Tibial nerve (tissue), 4 donors: ENCODE measurements at regions not wholly inside any gene's neighbourhood (a gene's known extent, or its start where the extent isn't known, plus 50 kb on each side); places are given as distances from the start of the nearest gene placed in this dataset.
"Not testable (repeated sequence)": the region's sequence is repeated elsewhere in the genome, so short reads cannot be mapped to it uniquely, and the experiment has no call there.

Source experiments
- DNase-seq, 2 donors: peaks; one replicate each; pipeline ENCODE4 v3.0.0-alpha.2; 2019; ENCODE audit warnings: low spot score in 2 of 2
- H3K27ac ChIP-seq, 4 donors: fragments of 200-600 bp; sonication (generic) in 3 of 4; one replicate each; pipeline ENCODE4 v1.5.1; 2017 to 2019; ENCODE audit warnings: mild to moderate bottlenecking in 1 of 4
- H3K27me3 ChIP-seq, 2 donors: fragments of 200-600 bp; sonication (generic) in 1 of 2; one replicate each; pipeline versions ENCODE4 v1.5.1 to v1.6.0; 2017 to 2019
- H3K36me3 ChIP-seq, 3 donors: fragments of 200-600 bp; sonication (generic); one replicate each; pipeline ENCODE4 v1.5.1; 2018 to 2019
- H3K4me1 ChIP-seq, 4 donors: fragments of 200-600 bp; sonication (generic) in 3 of 4; one replicate each; pipeline ENCODE4 v1.5.1; 2017 to 2019
- H3K4me3 ChIP-seq, 4 donors: fragments of 200-600 bp; sonication (generic) in 3 of 4; one replicate each; pipeline ENCODE4 v1.5.1; 2017 to 2019; ENCODE audit warnings: mild to moderate bottlenecking in 1 of 4, moderate library complexity in 1 of 4
- H3K9me3 ChIP-seq, 4 donors: fragments of 200-600 bp; sonication (generic) in 3 of 4; one replicate each; pipeline ENCODE4 v1.5.1; 2017 to 2019
- CTCF ChIP-seq, 5 experiments: fragments of 200-600 bp in 3 of 5; fragments of 450-650 bp in 2 of 5; sonication (generic) in 3 of 5; IDR thresholded peaks; one replicate each; pipeline ENCODE4 v1.5.1; 2016 to 2019; ENCODE audit warnings: antibody characterized with exemption in 5 of 5, mild to moderate bottlenecking in 3 of 5, moderate library complexity in 2 of 5
- EP300 ChIP-seq, 2 donors: sonication (generic); formaldehyde crosslinking; IDR thresholded peaks; one replicate each; pipeline ENCODE4 v1.6.1; 2017; ENCODE audit warnings: antibody characterized with exemption in 2 of 2, mild to moderate bottlenecking in 1 of 2
- POLR2A ChIP-seq, 2 donors: fragments of 450-650 bp; IDR thresholded peaks; one replicate each; pipeline ENCODE4 v1.6.1; 2017; ENCODE audit warnings: antibody characterized with exemption in 2 of 2, mild to moderate bottlenecking in 2 of 2, moderate library complexity in 2 of 2
- WGBS, 2 donors: methylation state at CpG; one replicate each; pipeline ENCODE4 v1.1.5; 2018; 5-methylcytosine and 5-hydroxymethylcytosine counted together

GRCh38 chr17:71098071-71098470, 928.7 kb downstream of the KCNJ2 start:
- no peaks in the 10 kb centered on the region for H3K36me3 ChIP-seq
- no peak for DNase-seq
- H3K4me3 ChIP-seq = no peak overlapping the region
- H3K9me3 ChIP-seq = peaks cover 0 to 6% (median 0%) of the 10 kb centered on the region in 4 donors
- no peak overlapping the region for H3K27ac ChIP-seq
- H3K27me3 ChIP-seq = no peaks in the 10 kb centered on the region
- 78 to 82% methylated on average over 4 of the region's 4 CpGs for WGBS, 2 donors
- TF ChIP-seq CTCF (IDR thresholded peaks at IDR 0.05) = no peak
- no peak for TF ChIP-seq EP300 (IDR thresholded peaks at IDR 0.05)
- no peak for TF ChIP-seq POLR2A (IDR thresholded peaks at IDR 0.05)
- H3K4me1 ChIP-seq = no peaks in the 10 kb centered on the region

- Histone ChIP-seq H3K27ac (no peak overlapping the region), H3K4me1 (no peaks in the 10 kb centered on the region), H3K9me3 (peaks cover 0 to 2% (median 0%) of the 10 kb centered on the region in 4 donors), H3K4me3 (no peak overlapping the region), H3K36me3 (no peaks in the 10 kb centered on the region), H3K27me3 (no peaks in the 10 kb centered on the region)
- no peak for TF ChIP-seq CTCF (IDR thresholded peaks at IDR 0.05)
- TF ChIP-seq POLR2A (IDR thresholded peaks at IDR 0.05) = no peak
- TF ChIP-seq EP300 (IDR thresholded peaks at IDR 0.05) = no peak
- 63 to 66% methylated on average over 5 of the region's 5 CpGs for WGBS, 2 donors
- DNase-seq = no peak
Measured at GRCh38 chr17:71099003-71099714, 929.8 kb downstream of the KCNJ2 start.

- Histone ChIP-seq H3K4me3 (no peak overlapping the region), H3K36me3 (no peaks in the 10 kb centered on the region), H3K27me3 (no peaks in the 10 kb centered on the region), H3K4me1 (no peaks in the 10 kb centered on the region), H3K27ac (no peak overlapping the region), H3K9me3 (no peaks in the 10 kb centered on the region)
- no peak for DNase-seq
- TF ChIP-seq CTCF (IDR thresholded peaks at IDR 0.05) (no peak), EP300 (IDR thresholded peaks at IDR 0.05) (no peak), POLR2A (IDR thresholded peaks at IDR 0.05) (no peak)
Measured at GRCh38 chr17:71102777-71103176, 933.4 kb downstream of the KCNJ2 start.

- DNase-seq = no peak
- TF ChIP-seq EP300 (IDR thresholded peaks at IDR 0.05) (no peak), POLR2A (IDR thresholded peaks at IDR 0.05) (no peak), CTCF (IDR thresholded peaks at IDR 0.05) (no peak)
- Histone ChIP-seq H3K27ac (no peak overlapping the region), H3K36me3 (no peaks in the 10 kb centered on the region), H3K4me1 (no peaks in the 10 kb centered on the region), H3K27me3 (no peaks in the 10 kb centered on the region), H3K4me3 (no peak overlapping the region), H3K9me3 (no peaks in the 10 kb centered on the region)
Measured at GRCh38 chr17:71104225-71104624, 934.9 kb downstream of the KCNJ2 start.

GRCh38 chr17:71106056-71106455, 936.7 kb downstream of the KCNJ2 start:
- H3K4me1 ChIP-seq, DNase-seq, H3K4me3 ChIP-seq, H3K36me3 ChIP-seq, H3K27me3 ChIP-seq, H3K9me3 ChIP-seq, H3K27ac ChIP-seq: not testable (repeated sequence)

- Histone ChIP-seq H3K36me3 (no peaks in the 10 kb centered on the region), H3K4me1 (no peaks in the 10 kb centered on the region), H3K9me3 (no peaks in the 10 kb centered on the region), H3K27me3 (no peaks in the 10 kb centered on the region), H3K4me3 (no peak overlapping the region), H3K27ac (no peak overlapping the region)
- DNase-seq = no peak
- 54 to 62% methylated on average over 1 of the region's 1 CpG for WGBS, 2 donors
- no peak for TF ChIP-seq CTCF (IDR thresholded peaks at IDR 0.05)
- no peak for TF ChIP-seq EP300 (IDR thresholded peaks at IDR 0.05)
- no peak for TF ChIP-seq POLR2A (IDR thresholded peaks at IDR 0.05)
Measured at GRCh38 chr17:71107136-71107535, 937.8 kb downstream of the KCNJ2 start.
